ENCODE measurements at regions not wholly inside any gene's neighbourhood (a gene's known extent, or its start where the extent isn't known, plus 50 kb on each side); places are given as distances from the start of the nearest gene placed in this dataset.

DNA sequence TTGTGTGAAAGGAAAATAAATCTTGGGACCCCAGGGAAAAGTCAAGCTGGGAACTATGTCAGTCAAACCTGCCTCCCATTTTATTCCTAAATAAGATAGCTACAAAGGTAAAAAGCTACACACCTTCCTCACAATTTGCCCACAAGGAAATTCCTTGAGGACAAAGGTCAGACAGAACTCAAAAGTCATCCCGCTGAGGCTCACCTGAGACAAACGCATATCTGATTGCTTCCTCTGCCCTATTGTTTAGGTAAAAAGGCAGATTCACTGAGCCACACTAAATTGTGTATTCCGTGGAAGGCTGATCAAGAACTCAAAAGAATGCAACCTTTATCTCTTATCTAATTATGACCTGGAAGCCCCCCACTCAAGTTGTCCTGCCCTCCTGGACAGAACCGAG, 58.7 kb upstream of the MAML3 start:
- Histone ChIP-seq H3K4me1 (ENCODE audit: insufficient read depth, low read length) (no peaks in the 10 kb centered on the region), H3K9me3 (ENCODE audit: low read length) (no peaks in the 10 kb centered on the region), H3K36me3 (ENCODE audit: insufficient read depth, low read length) (no peaks in the 10 kb centered on the region), H3K4me3 (ENCODE audit: low read length) (no peak overlapping the region), H3K27me3 (ENCODE audit: insufficient read depth, low read length, poor library complexity, severe bottlenecking) (no peaks in the 10 kb centered on the region), H3K27ac (ENCODE audit: low read depth, low read length) (no peak overlapping the region)
- no peak for DNase-seq
- Mint-ChIP-seq H3K4me1 (no peaks in the 10 kb centered on the region), H3K9me3 (peaks cover 0 to 5% (median 0%) of the 10 kb centered on the region in 5 donors), H3K36me3 (no peaks in the 10 kb centered on the region), H3K27me3 (peaks cover 3 to 9% of the 10 kb centered on the region in 2 donors), H3K27ac (no peak overlapping the region), H3K4me3 (no peak overlapping the region)
- ChIA-PET CTCF (no interaction called here), POLR2A (no interaction called here)

GRCh38 chr4:140212194-140212593, 58.2 kb upstream of the MAML3 start:
- POLR2A ChIA-PET, result no interaction called here
- no peaks in the 10 kb centered on the region for H3K36me3 ChIP-seq (ENCODE audit: insufficient read depth, low read length)
- no peaks in the 10 kb centered on the region for H3K27me3 ChIP-seq (ENCODE audit: insufficient read depth, low read length, poor library complexity, severe bottlenecking)
- H3K4me1 Mint-ChIP-seq, result no peaks in the 10 kb centered on the region
- peak overlapping the region in 1 of 8 donors; percentile 44 for H3K27ac Mint-ChIP-seq
- no peak overlapping the region for H3K4me3 ChIP-seq (ENCODE audit: low read length)
- no peaks in the 10 kb centered on the region for H3K4me1 ChIP-seq (ENCODE audit: insufficient read depth, low read length)
- no peak overlapping the region for H3K4me3 Mint-ChIP-seq
- no peaks in the 10 kb centered on the region for H3K36me3 Mint-ChIP-seq
- no peak for DNase-seq
- no peak overlapping the region for H3K27ac ChIP-seq (ENCODE audit: low read depth, low read length)
- H3K9me3 ChIP-seq (ENCODE audit: low read length), result no peaks in the 10 kb centered on the region
- H3K27me3 Mint-ChIP-seq, result peaks cover 3 to 9% of the 10 kb centered on the region in 2 donors
- CTCF ChIA-PET, result no interaction called here
- H3K9me3 Mint-ChIP-seq, result peaks cover 0 to 5% (median 0%) of the 10 kb centered on the region in 5 donors

GRCh38 chr4:140211693-140212092, 57.7 kb upstream of the MAML3 start:
- Histone ChIP-seq H3K9me3 (ENCODE audit: low read length) (no peaks in the 10 kb centered on the region), H3K36me3 (ENCODE audit: insufficient read depth, low read length) (no peaks in the 10 kb centered on the region), H3K4me1 (ENCODE audit: insufficient read depth, low read length) (no peaks in the 10 kb centered on the region), H3K27me3 (ENCODE audit: insufficient read depth, low read length, poor library complexity, severe bottlenecking) (no peaks in the 10 kb centered on the region), H3K27ac (ENCODE audit: low read depth, low read length) (no peak overlapping the region), H3K4me3 (ENCODE audit: low read length) (no peak overlapping the region)
- POLR2A ChIA-PET, result no interaction called here
- Mint-ChIP-seq H3K27me3 (peaks cover 3 to 9% of the 10 kb centered on the region in 2 donors), H3K27ac (peak overlapping the region in 1 of 8 donors; percentile 6), H3K4me1 (no peaks in the 10 kb centered on the region), H3K36me3 (no peaks in the 10 kb centered on the region), H3K4me3 (no peak overlapping the region), H3K9me3 (peaks cover 0 to 5% (median 0%) of the 10 kb centered on the region in 5 donors)
- DNase-seq, result no peak
- CTCF ChIA-PET, result no interaction called here

- Mint-ChIP-seq H3K27me3 (peaks cover 3 to 9% of the 10 kb centered on the region in 2 donors), H3K27ac (no peak overlapping the region), H3K4me3 (no peak overlapping the region), H3K9me3 (peaks cover 0 to 5% (median 0%) of the 10 kb centered on the region in 5 donors), H3K36me3 (no peaks in the 10 kb centered on the region), H3K4me1 (no peaks in the 10 kb centered on the region)
- H3K27ac ChIP-seq (ENCODE audit: low read depth, low read length), result no peak overlapping the region
- H3K9me3 ChIP-seq (ENCODE audit: low read length), result no peaks in the 10 kb centered on the region
- H3K4me3 ChIP-seq (ENCODE audit: low read length), result no peak overlapping the region
- CTCF ChIA-PET, result no interaction called here
- no peaks in the 10 kb centered on the region for H3K36me3 ChIP-seq (ENCODE audit: insufficient read depth, low read length)
- POLR2A ChIA-PET, result no interaction called here
- no peaks in the 10 kb centered on the region for H3K4me1 ChIP-seq (ENCODE audit: insufficient read depth, low read length)
- H3K27me3 ChIP-seq (ENCODE audit: insufficient read depth, low read length, poor library complexity, severe bottlenecking), result no peaks in the 10 kb centered on the region
- no peak for DNase-seq
These were observed 57.2 kb upstream of the MAML3 start for GRCh38 chr4:140211161-140211560.

- H3K4me3 ChIP-seq (ENCODE audit: low read length), result no peak overlapping the region
- H3K4me1 Mint-ChIP-seq, result no peaks in the 10 kb centered on the region
- H3K27ac Mint-ChIP-seq, result no peak overlapping the region
- no peaks in the 10 kb centered on the region for H3K36me3 ChIP-seq (ENCODE audit: insufficient read depth, low read length)
- POLR2A ChIA-PET, result no interaction called here
- CTCF ChIA-PET, result no interaction called here
- H3K4me1 ChIP-seq (ENCODE audit: insufficient read depth, low read length), result no peaks in the 10 kb centered on the region
- peaks cover 0 to 5% (median 0%) of the 10 kb centered on the region in 5 donors for H3K9me3 Mint-ChIP-seq
- no peak overlapping the region for H3K4me3 Mint-ChIP-seq
- H3K36me3 Mint-ChIP-seq, result no peaks in the 10 kb centered on the region
- peaks cover 0 to 4% of the 10 kb centered on the region in 2 donors for H3K27me3 Mint-ChIP-seq
- H3K27ac ChIP-seq (ENCODE audit: low read depth, low read length), result no peak overlapping the region
- no peaks in the 10 kb centered on the region for H3K9me3 ChIP-seq (ENCODE audit: low read length)
- H3K27me3 ChIP-seq (ENCODE audit: insufficient read depth, low read length, poor library complexity, severe bottlenecking), result no peaks in the 10 kb centered on the region
- no peak for DNase-seq
These were observed 54.9 kb upstream of the MAML3 start for GRCh38 chr4:140208921-140209320.
